HG02981 (cell line): ENCODE measurements at regions not wholly inside any gene's neighbourhood (a gene's known extent, or its start where the extent isn't known, plus 50 kb on each side); places are given as distances from the start of the nearest gene placed in this dataset.
A peak's percentile ranks its signal among the peaks of the same experiment; 100 is the strongest.

ENCODE experiments used
- ATAC-seq: cut with Tn5 transposase; IDR thresholded peaks from one replicate; pipeline ENCODE4 v1.9.1; 2021; ENCODE audit warnings: mild to moderate bottlenecking, moderate library complexity; ENCODE audit not compliant: unreplicated experiment

GRCh38 chr3:117958027-117958426 is 1076.6 kb downstream of the IGSF11 start:
- no peak for ATAC-seq

- ATAC-seq, result no peak
Measured at GRCh38 chr3:117962750-117963149, 1071.9 kb downstream of the IGSF11 start.

GRCh38 chr3:117963858-117964257 is 1070.8 kb downstream of the IGSF11 start:
- ATAC-seq, result no peak

DNA sequence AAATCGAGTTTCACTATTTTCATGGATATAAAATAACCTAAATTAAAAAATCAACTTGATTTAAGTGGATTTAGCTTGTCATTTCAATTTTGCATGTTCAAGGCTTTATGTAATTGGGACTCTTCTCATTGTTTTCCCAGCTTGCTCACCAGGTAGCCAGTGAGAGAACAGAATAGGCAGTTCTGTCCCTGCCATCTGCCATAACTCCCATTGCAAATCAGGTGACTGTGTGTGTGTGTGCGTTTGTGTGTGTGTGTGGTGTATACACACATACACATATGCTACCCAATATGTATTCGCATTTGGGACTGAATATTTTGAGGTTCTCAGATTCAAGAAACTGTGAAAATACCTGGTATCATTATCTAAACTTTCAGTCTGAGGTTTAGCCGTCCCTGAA is 1069.8 kb downstream of the IGSF11 start:
- no peak for ATAC-seq

- ATAC-seq, result no peak
Measured at GRCh38 chr3:117977504-117978228, 1057.0 kb downstream of the IGSF11 start.

GRCh38 chr3:117979466-117979865 is 1055.2 kb downstream of the IGSF11 start:
- ATAC-seq, result no peak

GRCh38 chr3:117987256-117987655 is 1047.4 kb downstream of the IGSF11 start:
- no peak for ATAC-seq

GRCh38 chr3:117989982-117990381 is 1044.7 kb downstream of the IGSF11 start:
- no peak for ATAC-seq

DNA sequence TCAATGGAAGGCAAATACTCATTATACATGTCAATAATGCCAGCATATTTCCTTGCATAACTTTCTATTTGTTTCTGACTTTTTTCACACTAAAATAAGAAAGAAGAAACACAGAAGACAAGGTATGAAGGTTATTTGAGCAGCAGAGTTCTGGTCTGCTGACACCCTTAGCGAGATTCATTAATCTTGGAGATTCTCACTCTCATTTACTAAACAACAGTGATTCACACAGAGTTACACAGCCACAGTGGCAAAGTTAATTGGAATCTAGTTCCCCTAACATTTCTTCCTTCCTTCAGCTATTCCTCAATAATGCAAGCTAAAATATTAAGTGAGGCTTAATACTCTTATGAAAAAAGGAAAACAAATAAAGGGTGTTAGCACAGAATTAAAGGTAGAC is 1044.0 kb downstream of the IGSF11 start:
- ATAC-seq, result no peak

- ATAC-seq, result no peak
Measured at GRCh38 chr3:117995842-117996437, 1038.7 kb downstream of the IGSF11 start.

DNA sequence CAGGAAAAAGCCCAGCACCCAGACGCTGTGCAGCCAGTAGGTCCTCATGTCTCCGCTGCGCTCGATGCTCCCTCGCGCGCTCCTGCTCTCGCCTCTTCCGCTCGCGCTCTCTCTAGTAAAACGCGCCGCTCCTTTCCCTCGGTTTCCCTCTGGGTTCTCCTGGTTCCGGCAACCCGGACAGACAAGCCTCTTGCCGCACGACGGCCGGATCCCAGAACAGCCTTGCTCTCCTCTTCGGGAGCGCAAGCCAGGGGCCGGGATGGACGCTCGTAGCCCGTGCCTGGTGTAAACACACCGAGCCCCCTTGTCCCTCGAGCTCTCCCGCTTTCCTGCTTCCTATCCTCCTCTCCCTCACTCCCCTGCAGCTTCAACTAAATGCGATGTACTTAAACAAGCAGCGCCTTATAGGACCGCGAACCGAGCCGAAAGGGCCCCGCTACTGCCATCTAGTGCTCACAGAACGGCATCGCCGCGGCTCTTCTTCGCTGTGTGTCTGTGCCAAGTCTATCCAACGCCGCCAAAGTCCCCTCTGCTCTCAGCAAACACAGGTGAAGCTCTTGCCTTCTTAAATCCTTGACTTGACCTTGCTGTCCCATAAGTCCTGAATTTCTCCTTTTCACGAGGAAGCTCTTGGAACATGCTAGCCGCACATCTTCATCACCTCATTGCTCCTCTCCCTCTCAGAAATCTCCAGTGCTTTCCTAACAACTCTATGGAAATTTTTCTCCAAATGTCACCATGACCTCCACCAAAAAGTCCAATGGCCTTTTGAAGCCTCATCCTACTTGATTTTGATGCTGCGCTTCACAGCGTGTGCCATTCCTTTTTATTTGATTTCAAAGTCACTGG is 1037.2 kb downstream of the IGSF11 start:
- ATAC-seq, result peak; percentile 99

DNA sequence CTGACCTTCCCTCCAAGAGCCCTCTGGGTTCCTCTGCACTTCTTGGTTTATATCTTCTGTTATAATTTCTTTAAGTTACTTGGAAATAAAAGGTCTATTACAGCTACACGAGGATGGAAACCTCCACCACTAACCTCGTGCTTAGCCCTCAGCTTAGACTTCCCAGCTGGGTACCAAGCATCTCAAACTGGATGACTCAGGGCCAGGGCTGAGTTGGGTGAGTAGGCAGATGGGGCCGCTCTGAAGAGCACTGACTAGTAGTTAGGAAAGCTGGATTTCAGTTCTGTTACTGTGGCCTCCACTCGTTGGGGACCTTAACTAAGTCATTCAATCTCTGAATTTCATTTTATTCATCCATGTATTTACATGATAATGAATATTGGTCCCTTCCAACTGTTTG is 1036.6 kb downstream of the IGSF11 start:
- ATAC-seq, result no peak

- no peak for ATAC-seq
Measured at GRCh38 chr3:118000219-118000618, 1034.4 kb downstream of the IGSF11 start.

- ATAC-seq, result no peak
Measured at GRCh38 chr3:118001380-118001779, 1033.3 kb downstream of the IGSF11 start.

DNA sequence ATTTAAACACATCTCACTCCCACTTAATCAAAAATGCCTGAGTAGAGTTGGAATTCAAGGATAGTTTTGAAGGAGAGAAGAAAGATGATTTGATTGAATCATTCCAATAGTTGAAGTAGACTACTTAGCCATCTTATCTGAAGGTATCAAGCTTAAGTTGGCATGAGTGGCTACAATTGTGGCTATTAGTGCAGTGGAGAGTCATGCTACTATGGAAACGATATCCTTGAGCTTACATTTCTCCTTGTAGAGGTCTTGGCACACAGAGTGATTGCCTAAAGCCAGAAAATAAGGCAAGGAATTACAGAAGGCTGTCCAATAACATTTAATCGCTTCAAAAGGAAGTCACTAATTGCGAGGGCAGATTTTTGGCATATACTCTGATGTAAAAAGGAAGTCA is 1022.7 kb downstream of the IGSF11 start:
- ATAC-seq, result no peak

DNA sequence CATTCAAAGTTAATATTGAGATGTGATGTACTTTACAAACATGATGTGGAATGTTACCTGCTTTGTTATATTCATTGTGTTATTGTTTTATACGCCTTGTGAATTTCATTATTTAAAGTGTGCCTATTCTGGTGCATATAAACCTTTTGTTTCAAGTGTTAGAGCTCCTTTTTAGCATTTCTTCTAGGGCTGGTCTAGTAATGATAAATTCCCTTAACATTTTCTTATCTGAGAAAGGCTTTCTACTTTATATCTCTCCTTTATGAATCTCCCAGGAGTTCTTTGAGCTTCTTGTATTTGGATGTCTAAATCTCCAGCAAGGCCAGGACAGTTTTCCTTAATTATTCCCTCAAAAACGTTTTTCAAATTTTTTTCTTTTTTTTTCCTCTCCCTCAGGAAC is 1005.6 kb downstream of the IGSF11 start:
- no peak for ATAC-seq

GRCh38 chr3:118036215-118036614 is 998.4 kb downstream of the IGSF11 start:
- no peak for ATAC-seq

DNA sequence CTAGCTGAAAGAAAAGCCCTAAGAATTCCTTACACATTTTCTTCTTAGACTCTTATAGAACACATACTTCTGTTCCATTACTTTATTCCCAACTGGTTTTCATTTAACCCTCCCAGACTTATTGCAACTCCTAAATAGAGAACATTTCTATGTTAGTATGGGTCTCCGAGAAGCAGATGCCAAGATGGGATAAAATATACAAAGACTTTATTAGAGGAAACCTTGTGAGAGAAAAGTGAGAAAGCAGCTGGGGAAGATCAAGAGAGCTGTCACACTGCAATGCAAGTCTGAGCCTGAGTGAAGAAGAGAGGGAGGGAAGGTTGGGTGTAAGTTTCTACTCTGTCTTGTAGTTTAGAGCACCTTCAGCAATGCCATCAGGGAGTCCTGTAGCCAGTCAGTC is 979.3 kb downstream of the IGSF11 start:
- ATAC-seq, result no peak

- ATAC-seq, result no peak
Measured at GRCh38 chr3:118057086-118057485, 977.6 kb downstream of the IGSF11 start.

- ATAC-seq, result no peak
Measured at GRCh38 chr3:118059096-118059495, 975.5 kb downstream of the IGSF11 start.

- no peak for ATAC-seq
Measured at GRCh38 chr3:118067439-118067838, 967.2 kb downstream of the IGSF11 start.

GRCh38 chr3:118075873-118076272 is 958.8 kb downstream of the IGSF11 start:
- no peak for ATAC-seq
